Endodermal cell (in vitro differentiated cells): ENCODE measurements at regions not wholly inside any gene's neighbourhood (a gene's known extent, or its start where the extent isn't known, plus 50 kb on each side); places are given as distances from the start of the nearest gene placed in this dataset.

Experiments used
- DNase-seq: peaks from one replicate; pipeline ENCODE4 v3.0.0-alpha.2; 2017
- H3K27ac ChIP-seq: 2 replicates; pipeline ENCODE4 v1.5.1; 2013; ENCODE audit warnings: mild to moderate bottlenecking, low read depth, low read length, moderate library complexity
- H3K27me3 ChIP-seq: 2 replicates; pipeline ENCODE4 v1.6.1; 2013; ENCODE audit warnings: mild to moderate bottlenecking, low read length, moderate library complexity; ENCODE audit not compliant: insufficient read depth, control insufficient read depth, poor library complexity, severe bottlenecking
- H3K36me3 ChIP-seq: 2 replicates; pipeline ENCODE4 v1.7.0; 2013; ENCODE audit warnings: mild to moderate bottlenecking, low read length, moderate library complexity; ENCODE audit not compliant: control insufficient read depth, insufficient read depth
- H3K4me1 ChIP-seq: one replicate; pipeline ENCODE4 v1.7.0; 2013; ENCODE audit warnings: low read length; ENCODE audit not compliant: control insufficient read depth, insufficient read depth
- H3K4me3 ChIP-seq: 2 replicates; pipeline ENCODE4 v1.5.1; 2013; ENCODE audit warnings: mild to moderate bottlenecking, low read length, moderate library complexity
- H3K9ac ChIP-seq: 2 replicates; pipeline ENCODE4 v1.6.1; 2013; ENCODE audit warnings: mild to moderate bottlenecking, low read length, moderate library complexity; ENCODE audit not compliant: poor library complexity, severe bottlenecking; ENCODE audit errors: extremely low read depth
- H3K9me3 ChIP-seq: 2 replicates; pipeline ENCODE4 v1.6.1; 2013; ENCODE audit warnings: mild to moderate bottlenecking, low read length, moderate library complexity; ENCODE audit not compliant: control insufficient read depth
- H3K27ac Mint-ChIP-seq: 2 replicates; pipeline ENCODE4 v1.8.0; 2020; ENCODE audit warnings: mixed read lengths
- H3K27me3 Mint-ChIP-seq: 2 replicates; pipeline ENCODE4 v1.8.0; 2021; ENCODE audit warnings: mild to moderate bottlenecking, mixed read lengths; ENCODE audit not compliant: insufficient read depth
- H3K36me3 Mint-ChIP-seq: 2 replicates; pipeline ENCODE4 v1.8.0; 2020; ENCODE audit warnings: low read depth, mixed read lengths
- H3K4me1 Mint-ChIP-seq: 2 replicates; pipeline ENCODE4 v1.8.0; 2020; ENCODE audit warnings: mixed read lengths
- H3K4me3 Mint-ChIP-seq: 2 replicates; pipeline ENCODE4 v1.8.0; 2020; ENCODE audit warnings: mild to moderate bottlenecking, moderate library complexity, mixed read lengths
- H3K9me3 Mint-ChIP-seq: 2 replicates; pipeline ENCODE4 v1.8.0; 2020; ENCODE audit warnings: mild to moderate bottlenecking, mixed read lengths
- WGBS, 2 experiments: methylation state at CpG; one replicate each; pipeline versions ENCODE4 v1.1.5 to v1.1.7; 2013; ENCODE audit warnings: missing lambda C conversion rate in 2 of 2, mixed read lengths in 1 of 2; ENCODE audit not compliant: insufficient coverage in 1 of 2, insufficient read length in 1 of 2; 5-methylcytosine and 5-hydroxymethylcytosine counted together
- TF ChIP-seq, protein P1 (sequence below): fragments of 200-600 bp; sonication (generic); conservative IDR thresholded peaks from 2 replicates; pipeline ENCODE4 v1.5.0; 2021; ENCODE audit warnings: antibody characterized with exemption, mild to moderate bottlenecking

DNA sequence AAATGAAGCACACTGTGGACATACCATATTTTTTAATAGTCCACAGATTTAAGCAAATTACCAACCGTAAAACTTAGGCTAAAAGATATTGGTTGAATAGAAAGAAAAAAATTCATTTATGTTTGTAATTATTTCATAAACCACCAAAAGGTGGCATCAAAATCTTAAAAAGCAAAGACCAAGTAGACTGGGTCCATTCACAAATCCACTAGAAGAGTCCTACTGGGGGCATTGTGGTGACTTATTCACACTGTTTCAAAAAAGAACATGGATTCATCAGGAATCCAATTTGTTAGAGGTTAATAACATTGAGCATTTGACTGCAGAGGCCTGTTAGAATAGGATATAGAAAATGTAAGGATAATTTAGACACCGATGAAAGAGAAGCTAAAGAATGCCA is 194.9 kb upstream of the KYNU start:
- no peak overlapping the region for H3K27ac Mint-ChIP-seq
- peaks cover 16% of the 10 kb centered on the region for H3K4me1 Mint-ChIP-seq
- H3K4me3 Mint-ChIP-seq, result no peak overlapping the region
- no peaks in the 10 kb centered on the region for H3K36me3 Mint-ChIP-seq
- TF ChIP-seq, protein P1, sequence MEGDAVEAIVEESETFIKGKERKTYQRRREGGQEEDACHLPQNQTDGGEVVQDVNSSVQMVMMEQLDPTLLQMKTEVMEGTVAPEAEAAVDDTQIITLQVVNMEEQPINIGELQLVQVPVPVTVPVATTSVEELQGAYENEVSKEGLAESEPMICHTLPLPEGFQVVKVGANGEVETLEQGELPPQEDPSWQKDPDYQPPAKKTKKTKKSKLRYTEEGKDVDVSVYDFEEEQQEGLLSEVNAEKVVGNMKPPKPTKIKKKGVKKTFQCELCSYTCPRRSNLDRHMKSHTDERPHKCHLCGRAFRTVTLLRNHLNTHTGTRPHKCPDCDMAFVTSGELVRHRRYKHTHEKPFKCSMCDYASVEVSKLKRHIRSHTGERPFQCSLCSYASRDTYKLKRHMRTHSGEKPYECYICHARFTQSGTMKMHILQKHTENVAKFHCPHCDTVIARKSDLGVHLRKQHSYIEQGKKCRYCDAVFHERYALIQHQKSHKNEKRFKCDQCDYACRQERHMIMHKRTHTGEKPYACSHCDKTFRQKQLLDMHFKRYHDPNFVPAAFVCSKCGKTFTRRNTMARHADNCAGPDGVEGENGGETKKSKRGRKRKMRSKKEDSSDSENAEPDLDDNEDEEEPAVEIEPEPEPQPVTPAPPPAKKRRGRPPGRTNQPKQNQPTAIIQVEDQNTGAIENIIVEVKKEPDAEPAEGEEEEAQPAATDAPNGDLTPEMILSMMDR, result no peak
- Histone ChIP-seq H3K9ac (no peak overlapping the region), H3K4me1 (no peaks in the 10 kb centered on the region), H3K27me3 (peaks cover 4% of the 10 kb centered on the region), H3K27ac (no peak overlapping the region), H3K4me3 (no peak overlapping the region), H3K36me3 (no peaks in the 10 kb centered on the region), H3K9me3 (no peaks in the 10 kb centered on the region)
- no peaks in the 10 kb centered on the region for H3K27me3 Mint-ChIP-seq
- peaks cover 1% of the 10 kb centered on the region for H3K9me3 Mint-ChIP-seq
- no peak for DNase-seq
- WGBS, 2 experiments, result 95 to 100% methylated on average over 1 of the region's 2 CpGs

DNA sequence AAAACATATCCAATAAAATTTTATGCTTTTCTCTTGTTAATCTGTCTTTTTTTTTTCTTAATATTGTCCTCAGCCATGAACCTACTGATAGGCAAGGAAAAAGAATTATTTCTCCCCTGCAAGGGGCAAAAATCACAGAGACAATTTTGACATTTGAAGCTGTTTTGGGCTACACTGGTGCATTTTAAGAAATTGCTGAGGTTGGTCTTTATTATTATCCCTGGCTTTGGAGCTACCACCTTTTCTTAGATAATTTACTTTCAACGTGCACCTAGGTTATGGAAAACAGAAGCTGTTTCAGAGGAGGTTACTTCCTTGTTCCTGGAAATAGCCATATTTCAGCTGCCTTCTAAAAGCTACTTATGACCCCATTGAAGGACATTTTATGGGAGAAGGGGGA is 195.5 kb upstream of the KYNU start:
- Histone ChIP-seq H3K9ac (no peak overlapping the region), H3K4me3 (no peak overlapping the region), H3K27me3 (peaks cover 4% of the 10 kb centered on the region), H3K4me1 (no peaks in the 10 kb centered on the region), H3K9me3 (no peaks in the 10 kb centered on the region), H3K36me3 (no peaks in the 10 kb centered on the region), H3K27ac (no peak overlapping the region)
- Mint-ChIP-seq H3K27ac (no peak overlapping the region), H3K4me3 (no peak overlapping the region), H3K27me3 (no peaks in the 10 kb centered on the region), H3K36me3 (no peaks in the 10 kb centered on the region), H3K9me3 (peaks cover 1% of the 10 kb centered on the region), H3K4me1 (peaks cover 16% of the 10 kb centered on the region)
- 92% methylated on average over 1 of the region's 1 CpG; no CpG with 5 or more reads in 1 of the 2 experiments for WGBS, 2 experiments
- TF ChIP-seq, protein P1, result no peak
- no peak for DNase-seq

DNA sequence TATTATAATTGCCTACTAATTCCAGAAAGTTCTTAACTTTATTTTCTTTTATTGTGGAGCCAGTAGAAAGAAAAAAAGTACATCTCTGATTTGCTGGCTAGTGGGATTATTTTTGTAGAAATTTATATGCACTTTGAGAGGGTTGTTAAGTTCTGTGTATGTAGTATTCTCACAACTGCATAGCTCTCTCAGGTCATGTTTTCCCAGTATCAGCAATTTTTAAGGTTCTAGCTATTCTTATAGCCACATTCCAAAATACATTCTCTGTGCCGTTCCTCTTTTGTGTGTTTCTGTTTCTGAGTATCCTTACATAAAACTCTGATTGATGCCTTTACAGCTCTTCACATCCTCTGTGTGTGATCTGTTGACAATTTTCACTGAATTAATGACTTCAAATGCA is 199.3 kb upstream of the KYNU start:
- Histone ChIP-seq H3K27me3 (peaks cover 4% of the 10 kb centered on the region), H3K36me3 (no peaks in the 10 kb centered on the region), H3K4me1 (no peaks in the 10 kb centered on the region), H3K27ac (no peak overlapping the region), H3K4me3 (no peak overlapping the region), H3K9me3 (no peaks in the 10 kb centered on the region), H3K9ac (no peak overlapping the region)
- H3K27ac Mint-ChIP-seq, result no peak overlapping the region
- H3K36me3 Mint-ChIP-seq, result no peaks in the 10 kb centered on the region
- no peak overlapping the region for H3K4me3 Mint-ChIP-seq
- no peaks in the 10 kb centered on the region for H3K27me3 Mint-ChIP-seq
- H3K4me1 Mint-ChIP-seq, result peaks cover 16% of the 10 kb centered on the region
- DNase-seq, result no peak
- TF ChIP-seq, protein P1, result no peak
- H3K9me3 Mint-ChIP-seq, result no peaks in the 10 kb centered on the region
- 97 to 100% methylated on average over 1 of the region's 1 CpG for WGBS, 2 experiments
